Stomach (tissue), 4 donors: ENCODE measurements at regions not wholly inside any gene's neighbourhood (a gene's known extent, or its start where the extent isn't known, plus 50 kb on each side); places are given as distances from the start of the nearest gene placed in this dataset.
A peak's percentile ranks its signal among the peaks of the same experiment; 100 is the strongest.

Source experiments
- CTCF ChIP-seq, 7 experiments: fragments of 450-650 bp in 4 of 7; fragments of 200-600 bp in 3 of 7; sonication (generic) in 3 of 7; IDR thresholded peaks; one replicate each; pipeline ENCODE4 v1.5.1; 2016 to 2019; ENCODE audit warnings: antibody characterized with exemption in 7 of 7, control low read depth in 2 of 7, mild to moderate bottlenecking in 1 of 7
- EP300 ChIP-seq: sonication (generic); formaldehyde crosslinking; IDR thresholded peaks from one replicate; pipeline ENCODE4 v1.6.1; 2017; ENCODE audit warnings: antibody characterized with exemption
- POLR2A ChIP-seq, 4 donors: fragments of 450-650 bp; IDR thresholded peaks; one replicate each; pipeline ENCODE4 v1.6.1; 2016; ENCODE audit warnings: antibody characterized with exemption in 4 of 4, control low read depth in 2 of 4, mild to moderate bottlenecking in 1 of 4, moderate library complexity in 1 of 4
- POLR2AphosphoS5 ChIP-seq, 3 donors: sonication (generic); formaldehyde crosslinking; IDR thresholded peaks; one replicate each; pipeline ENCODE4 v1.6.1; 2016; ENCODE audit warnings: antibody characterized with exemption in 3 of 3

GRCh38 chr4:74874753-74875367 is 58.1 kb upstream of the PARM1 start:
- TF ChIP-seq POLR2A (IDR thresholded peaks at IDR 0.05), result no peak
- TF ChIP-seq CTCF (IDR thresholded peaks at IDR 0.05), result peak in 5 of 7 experiments; percentile 70 to 87 (median 84)
- TF ChIP-seq POLR2AphosphoS5 (IDR thresholded peaks at IDR 0.05), result peak in 1 of 3 donors; percentile 49
- TF ChIP-seq EP300, result no peak
